Activated CD8-positive, alpha-beta memory T cell treated with anti-CD3 and anti-CD28 coated beads for 36 hours (primary cell): ENCODE measurements at regions not wholly inside any gene's neighbourhood (a gene's known extent, or its start where the extent isn't known, plus 50 kb on each side); places are given as distances from the start of the nearest gene placed in this dataset.
"Not testable (repeated sequence)": the region's sequence is repeated elsewhere in the genome, so short reads cannot be mapped to it uniquely, and the experiment has no call there.

Experiments
- CTCF ChIA-PET: fragments of 350-600 bp; sonication (Branson Sonifier 250); formaldehyde crosslinking; loops from one replicate; lab custom pipeline; 2021; ENCODE audit warnings: antibody characterized with exemption; lab: Charles Lee
- POLR2A ChIA-PET: fragments of 350-600 bp; sonication (Branson Sonifier 250); formaldehyde crosslinking; loops from one replicate; lab custom pipeline; 2021; ENCODE audit warnings: antibody characterized with exemption; lab: Charles Lee

DNA sequence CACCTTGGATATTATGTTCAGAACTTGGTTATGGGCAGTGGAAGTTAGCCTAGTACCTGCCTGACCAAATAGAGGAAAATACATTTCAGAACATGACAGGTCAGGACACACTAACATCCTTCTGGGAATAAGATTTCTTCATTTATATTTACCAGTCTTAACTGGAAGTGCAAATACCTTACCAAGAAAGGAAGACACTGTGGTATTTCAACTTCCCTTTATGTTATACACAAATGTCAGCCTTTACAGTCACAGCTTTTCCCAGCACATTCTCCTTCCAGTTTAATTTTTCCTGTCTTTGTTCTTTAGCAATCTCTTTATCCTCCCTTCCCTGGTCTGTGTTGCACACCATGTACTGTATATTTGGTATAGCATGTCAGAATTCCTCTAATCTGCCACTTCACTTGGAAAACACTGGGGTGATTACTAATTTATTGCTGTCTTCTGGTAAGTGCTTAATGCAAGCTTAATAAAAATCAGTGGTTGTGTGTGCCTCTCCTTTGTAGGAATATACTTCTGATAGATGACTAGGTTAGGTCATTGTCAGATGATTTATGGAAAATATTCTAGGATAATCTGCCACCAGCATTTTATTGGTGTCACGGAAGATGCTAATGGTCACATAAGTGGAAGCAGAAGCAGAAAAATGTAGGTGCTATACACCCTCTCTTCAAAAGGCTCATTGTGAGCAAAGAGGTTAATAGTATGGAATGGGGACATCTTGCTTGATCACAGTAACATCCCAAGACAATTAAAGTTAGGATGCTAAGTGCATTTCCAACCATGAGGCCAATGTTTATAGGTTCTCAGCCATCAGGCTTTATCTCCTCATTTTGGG is 124.3 kb upstream of the STARD13 start:
- CTCF ChIA-PET = no interaction called here
- POLR2A ChIA-PET = no interaction called here

DNA sequence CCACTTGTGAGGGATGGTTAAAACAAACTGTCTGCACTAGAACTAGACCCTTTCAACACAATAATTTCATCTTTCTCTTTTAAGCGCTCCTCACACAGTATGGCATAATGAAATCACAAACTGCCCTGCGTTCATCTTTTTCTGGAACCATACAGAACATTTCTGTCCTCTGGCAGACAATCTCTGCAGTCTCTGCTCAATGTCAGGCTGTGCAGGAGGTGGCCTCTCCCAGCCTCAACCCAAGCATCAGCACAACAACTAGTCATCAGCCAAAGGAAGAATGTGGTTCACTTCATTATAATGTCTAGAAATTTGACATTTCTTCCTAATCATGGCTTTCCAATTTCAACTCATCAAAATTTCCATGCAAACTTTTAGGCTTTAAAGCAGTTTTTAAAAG is 125.1 kb upstream of the STARD13 start:
- POLR2A ChIA-PET = no interaction called here
- CTCF ChIA-PET = no interaction called here

DNA sequence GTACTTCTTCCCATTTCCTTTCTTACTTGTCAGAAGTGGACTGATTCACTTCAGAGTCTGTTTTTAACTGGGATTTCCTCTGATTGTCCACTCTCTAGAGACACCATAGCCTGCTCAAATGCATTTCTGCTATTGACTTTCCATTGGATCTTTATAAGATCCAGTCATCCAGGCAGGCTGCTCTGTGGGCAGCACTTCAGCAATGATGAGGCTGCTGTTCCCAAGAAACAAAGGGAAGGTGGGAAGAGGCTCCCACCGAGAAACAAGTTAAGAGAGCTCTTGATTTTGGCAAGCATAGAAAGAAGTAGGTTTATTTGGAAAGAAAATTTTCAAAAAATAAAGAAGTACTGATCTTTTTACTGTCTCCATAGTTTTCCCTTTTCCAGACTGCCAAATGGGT is 125.8 kb upstream of the STARD13 start:
- ChIA-PET CTCF (no interaction called here), POLR2A (no interaction called here)

DNA sequence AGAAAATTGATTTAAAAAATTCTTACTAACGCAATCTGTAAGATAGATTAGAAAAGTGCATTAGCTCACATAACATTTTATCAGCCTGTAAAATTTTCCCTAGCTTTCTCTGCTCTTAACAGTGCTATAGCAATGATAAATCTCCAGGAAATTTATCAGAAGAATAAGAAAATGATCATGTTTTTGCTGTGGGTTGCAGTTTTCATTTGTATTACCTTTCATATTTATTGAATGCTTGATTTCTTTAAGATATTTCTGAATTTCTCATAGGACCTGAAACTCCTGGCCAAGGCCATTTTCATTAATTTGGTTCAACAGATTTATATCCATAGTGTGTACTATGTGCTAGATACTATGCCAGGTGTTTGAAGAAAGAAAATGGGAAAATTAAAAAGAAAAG is 130.3 kb upstream of the STARD13 start:
- POLR2A ChIA-PET = no interaction called here
- CTCF ChIA-PET = no interaction called here

DNA sequence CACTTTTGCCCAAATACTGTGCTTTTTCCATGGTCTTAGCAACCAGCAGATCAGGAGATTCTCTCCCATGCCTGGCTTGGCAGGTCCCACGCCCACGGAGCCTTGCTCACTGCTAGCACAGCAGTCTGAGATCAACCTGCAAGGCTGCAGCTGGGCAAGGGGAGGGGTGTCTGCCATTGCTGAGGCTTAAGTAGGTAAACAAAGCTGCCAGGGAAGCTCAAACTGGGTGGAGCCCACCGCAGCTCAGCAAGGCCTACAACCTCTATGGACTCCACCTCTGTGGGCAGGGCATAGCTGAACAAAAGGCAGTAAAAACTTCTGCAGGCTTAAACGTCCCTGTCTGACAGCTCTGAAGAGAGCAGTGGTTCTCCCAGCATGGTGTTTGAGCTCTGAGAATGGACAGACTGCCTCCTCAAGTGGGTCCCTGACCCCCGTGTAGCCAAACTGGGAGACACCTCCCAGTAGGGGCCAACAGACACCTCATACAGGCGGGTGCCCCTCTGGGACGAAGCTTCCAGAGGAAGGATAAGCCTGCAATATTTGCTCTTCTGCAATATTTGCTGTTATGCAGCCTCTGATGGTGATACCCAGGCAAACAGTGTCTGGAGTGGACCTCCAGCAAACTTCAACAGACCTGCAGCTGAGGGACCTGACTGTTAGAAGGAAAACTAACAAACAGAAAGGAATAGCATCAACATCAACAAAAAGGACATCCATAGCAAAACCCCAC is 132.8 kb upstream of the STARD13 start:
- CTCF ChIA-PET = not testable (repeated sequence)

DNA sequence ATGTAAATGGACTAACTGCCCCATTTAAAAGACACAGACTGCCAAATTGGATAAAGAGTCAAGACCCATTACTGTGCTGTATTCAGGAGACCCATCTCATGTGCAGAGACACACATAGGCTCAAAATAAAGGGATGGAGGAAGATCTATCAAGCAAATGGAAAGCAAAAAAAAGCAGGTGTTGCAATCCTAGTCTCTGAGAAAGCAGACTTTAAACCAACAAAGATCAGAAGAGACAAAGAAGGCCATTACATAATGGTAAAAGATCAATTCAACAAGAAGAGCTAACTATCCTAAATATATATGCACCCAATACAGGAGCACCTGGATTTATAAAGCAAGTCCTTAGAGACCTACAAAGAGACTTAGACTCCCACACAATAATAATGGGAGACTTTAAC is 134.6 kb upstream of the STARD13 start:
- POLR2A ChIA-PET, CTCF ChIA-PET: not testable (repeated sequence)

More for the DNA sequence above, 132.8 kb upstream of the STARD13 start:
- POLR2A ChIA-PET = not testable (repeated sequence)

DNA sequence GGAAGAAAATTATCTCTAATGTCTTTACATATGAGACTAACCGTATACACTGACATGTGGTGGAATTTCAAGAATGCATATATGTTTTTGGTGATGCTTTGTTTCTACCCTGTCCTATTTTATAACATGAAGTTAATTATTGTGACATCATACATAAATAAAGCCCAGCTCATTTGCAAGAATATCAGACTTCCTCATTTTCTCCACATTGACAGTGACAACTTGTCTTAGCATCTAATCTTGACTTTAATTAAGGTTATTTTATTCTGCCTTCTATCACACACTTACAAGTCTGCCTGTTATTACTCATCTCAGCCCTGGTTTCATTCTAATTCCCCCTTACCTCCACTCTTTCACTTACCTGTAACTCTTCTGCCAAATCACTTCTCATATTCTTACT is 140.6 kb upstream of the STARD13 start:
- ChIA-PET POLR2A (no interaction called here), CTCF (no interaction called here)

DNA sequence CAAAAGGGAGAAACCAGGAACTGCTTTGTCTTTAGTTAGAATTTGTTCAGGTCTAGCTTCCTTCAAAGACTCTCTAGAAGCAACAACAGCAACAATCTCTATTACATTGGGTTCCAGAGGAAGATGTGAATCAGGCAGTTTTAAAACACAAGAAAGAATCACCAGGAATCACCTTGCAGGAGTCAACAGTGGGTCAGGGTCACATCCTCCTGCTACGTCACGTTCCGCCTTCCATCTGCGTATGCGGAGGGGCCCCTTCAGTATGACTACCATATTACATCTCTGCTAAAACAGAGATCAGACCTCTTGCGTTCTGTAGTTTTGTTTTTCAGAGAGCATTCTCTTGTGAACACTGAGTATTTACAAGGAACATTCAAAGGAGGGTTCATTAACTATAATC is 147.8 kb upstream of the STARD13 start:
- ChIA-PET CTCF (no interaction called here), POLR2A (no interaction called here)

DNA sequence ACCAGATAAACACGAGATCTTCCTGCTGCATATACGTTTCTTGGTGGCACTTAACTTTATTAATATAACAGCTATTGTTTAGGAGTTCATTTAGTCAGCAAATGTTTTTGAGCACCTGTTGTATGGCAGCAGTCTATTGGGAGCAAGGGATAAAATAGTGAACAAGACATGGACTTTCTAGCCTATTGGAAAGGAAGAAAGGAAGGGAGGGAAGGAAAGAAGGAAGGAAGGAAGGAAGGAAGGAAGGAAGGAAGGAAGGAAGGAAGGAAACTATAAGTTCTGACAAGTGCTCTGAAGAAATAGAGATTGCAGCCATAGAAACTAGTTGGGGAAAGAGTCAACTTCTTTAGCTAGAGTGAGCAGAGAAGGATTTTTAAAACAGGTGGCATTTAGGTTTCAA is 149.1 kb upstream of the STARD13 start:
- CTCF ChIA-PET = no interaction called here
- POLR2A ChIA-PET = no interaction called here

DNA sequence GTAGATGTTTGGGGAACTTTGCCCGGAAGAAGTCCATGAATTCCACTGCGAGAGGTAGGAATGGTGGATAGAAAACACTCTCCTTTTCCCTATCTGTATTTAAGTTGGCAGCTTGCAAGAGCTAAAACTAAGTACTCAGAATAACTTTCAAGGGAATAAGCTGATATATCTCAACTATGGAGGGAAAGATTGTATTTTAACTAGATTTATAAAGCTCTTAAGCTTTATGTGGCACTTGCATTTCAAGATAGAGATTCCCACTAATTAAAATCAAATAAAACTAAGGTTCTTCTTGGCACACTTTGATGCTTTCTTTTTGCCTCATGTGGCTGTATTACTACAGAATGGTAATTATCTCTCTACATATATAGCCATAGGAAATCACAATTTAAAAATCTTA is 149.7 kb upstream of the STARD13 start:
- CTCF ChIA-PET = no interaction called here
- POLR2A ChIA-PET = no interaction called here

DNA sequence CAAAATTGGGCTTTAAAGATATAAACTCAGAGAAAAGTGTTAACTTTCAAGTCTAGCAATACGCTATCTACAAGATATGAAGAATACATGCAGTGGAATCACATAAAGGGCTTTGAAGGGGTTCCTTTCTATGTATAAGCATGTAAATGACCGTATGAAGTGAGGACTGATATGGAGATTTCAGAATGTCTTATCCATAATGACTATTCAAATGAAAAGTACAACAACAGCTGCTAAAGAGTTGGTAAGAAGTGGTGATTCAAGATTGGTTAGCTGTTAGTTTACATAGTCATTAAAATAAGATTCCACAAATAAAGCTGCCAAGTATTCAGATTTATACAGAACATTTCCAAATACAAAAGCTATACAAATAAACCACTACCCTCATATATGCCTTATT is 153.4 kb upstream of the STARD13 start:
- ChIA-PET CTCF (no interaction called here), POLR2A (no interaction called here)

DNA sequence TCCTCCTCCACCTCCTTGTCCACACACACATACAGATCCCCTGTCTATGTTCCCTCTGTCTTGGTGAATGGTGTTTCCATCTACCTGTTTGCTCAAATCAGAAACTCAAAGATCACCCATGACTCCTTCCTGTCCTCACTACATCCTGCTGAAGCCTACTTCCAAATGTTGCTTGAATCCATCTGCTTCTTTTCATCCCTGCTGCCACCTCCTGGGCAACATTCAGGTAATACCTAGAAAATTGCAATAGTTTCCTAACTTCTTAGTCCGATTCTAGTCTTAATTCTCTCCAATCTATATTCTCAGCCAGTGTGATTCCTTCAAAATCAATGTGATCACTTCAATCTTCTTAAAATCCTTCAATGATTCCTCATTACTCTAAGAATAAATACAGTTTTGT is 155.5 kb upstream of the STARD13 start:
- ChIA-PET POLR2A (no interaction called here), CTCF (no interaction called here)

DNA sequence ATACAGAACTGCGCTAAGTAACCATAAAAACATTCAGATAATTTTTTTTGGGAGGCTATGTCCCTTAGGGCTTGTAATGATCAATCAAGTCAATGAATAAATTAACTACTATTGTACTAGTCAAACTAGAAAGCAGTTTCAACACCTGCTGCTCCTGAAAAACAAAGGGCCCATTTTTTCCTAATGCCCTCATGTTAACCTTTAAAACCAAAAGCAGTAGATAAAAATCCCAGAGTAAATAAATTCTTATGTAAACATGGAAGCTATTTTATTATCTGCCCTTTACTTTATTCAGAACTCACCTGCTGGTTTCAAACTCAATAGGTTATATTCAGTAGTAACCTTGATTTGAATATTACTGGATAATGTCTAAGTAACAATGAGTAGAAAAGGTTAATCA is 159.5 kb upstream of the STARD13 start:
- ChIA-PET POLR2A (no interaction called here), CTCF (no interaction called here)

DNA sequence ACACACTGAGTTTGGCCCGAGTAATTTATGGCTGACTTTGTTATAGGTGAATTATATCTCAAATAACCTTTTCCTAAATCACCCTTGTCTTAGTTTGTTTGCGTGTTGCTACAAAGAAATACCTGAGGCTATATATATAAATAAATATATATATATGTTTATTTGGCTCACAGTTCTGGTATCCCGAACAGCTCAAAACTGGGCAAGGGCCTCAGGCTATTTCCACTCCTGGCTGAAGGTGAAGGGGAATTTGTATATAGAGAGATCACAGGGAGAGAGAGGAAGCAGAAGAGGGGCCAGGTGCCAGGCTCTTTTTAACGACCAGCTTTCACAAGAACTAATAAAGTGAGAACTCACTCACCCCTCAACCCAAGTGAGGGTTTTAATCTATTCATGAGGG is 159.9 kb upstream of the STARD13 start:
- ChIA-PET POLR2A (no interaction called here), CTCF (no interaction called here)

DNA sequence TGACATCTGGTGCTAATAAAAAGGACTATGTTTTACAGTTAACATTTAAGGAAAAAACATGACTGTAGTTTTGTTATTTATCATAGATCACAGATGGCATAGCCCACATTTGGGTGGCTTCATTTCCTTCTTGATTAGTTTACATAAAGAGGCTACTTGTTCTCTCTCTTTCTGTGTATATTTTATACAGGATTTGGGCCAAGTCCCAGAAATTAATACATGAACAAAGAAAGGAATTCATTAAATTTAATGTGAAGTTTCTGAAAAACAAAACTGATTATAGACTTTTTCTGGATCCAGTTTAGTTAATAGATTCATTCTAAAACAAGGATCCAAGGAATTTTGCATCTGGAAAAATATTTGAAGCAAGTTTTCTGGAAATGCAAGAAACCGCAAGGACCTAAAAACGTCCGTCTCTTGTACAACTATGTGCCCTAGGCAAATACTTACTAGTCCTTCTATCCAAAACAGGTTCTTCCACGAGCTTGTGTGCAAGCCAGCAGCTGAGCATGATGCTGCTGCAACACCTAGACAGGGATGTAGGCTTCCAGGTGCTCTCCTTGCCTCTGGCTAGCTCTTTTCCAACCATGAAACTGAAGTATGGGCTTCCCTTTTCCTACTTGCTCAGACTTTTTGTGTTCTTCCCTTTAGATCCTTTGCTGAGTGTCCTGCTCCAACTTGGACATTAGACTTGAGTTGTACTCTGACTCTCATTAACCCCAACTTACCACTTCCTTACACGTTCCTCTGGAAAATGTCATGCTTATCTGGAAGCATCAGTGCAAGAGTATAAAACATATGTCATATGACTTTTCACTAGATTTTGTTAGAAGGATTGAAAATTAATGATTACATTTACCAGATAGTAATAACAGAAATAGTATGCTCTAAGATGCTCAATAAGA is 161.5 kb upstream of the STARD13 start:
- CTCF ChIA-PET = no interaction called here
- POLR2A ChIA-PET = no interaction called here

DNA sequence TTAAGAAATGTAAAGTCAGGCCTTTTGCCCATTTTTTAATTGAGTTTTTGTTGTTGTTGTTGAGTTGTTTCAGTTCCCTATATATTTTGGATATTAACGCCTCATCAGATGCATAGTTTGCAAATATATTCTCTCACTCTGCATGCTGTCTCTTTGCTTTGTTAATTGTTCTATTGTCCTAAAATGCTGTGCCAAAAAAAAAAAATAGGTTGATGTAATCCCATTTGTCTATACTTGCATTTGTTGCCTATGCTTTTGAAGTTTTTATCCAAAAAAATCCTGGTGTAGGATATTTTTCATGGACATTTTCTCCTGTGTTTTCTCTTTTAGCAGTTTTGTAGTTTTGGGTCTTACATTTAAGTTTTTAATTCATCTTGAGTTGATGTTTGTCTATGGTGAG is 163.3 kb upstream of the STARD13 start:
- CTCF ChIA-PET = no interaction called here
- POLR2A ChIA-PET = no interaction called here

DNA sequence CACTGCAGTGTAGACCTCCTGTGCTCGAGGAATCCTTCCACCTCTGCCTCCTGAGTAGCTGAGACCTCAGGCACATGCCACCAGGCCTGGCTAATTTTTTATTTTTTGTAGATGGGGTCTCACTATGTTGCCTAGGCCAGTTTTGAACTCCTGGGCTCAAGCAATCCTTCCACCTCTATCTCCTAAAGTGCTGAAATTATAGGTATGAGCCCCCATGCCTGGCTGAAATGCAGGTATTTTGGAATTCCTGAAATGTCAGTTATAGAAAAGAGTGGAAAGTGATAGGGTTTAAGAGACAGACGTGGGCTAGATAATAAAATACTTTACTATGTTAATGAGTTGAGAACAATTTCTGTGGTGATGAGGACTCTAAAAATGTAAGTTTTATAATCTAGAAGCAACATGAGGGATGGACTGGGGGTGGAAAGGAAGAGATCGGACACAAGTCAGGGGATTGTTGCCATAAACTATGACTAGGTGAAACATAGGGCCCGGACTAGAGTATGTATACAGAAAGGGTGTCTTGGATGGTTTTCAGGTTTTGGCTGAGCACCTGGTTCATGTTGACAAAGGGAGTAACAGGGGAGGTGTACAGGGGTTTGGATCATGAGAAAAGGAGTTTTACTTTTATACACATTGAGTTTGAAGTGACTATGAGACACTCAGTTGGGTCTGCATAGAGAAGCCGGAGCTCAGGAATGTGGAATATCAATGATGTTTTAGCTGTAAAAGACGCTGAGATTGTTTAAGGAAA is 165.6 kb upstream of the STARD13 start:
- ChIA-PET CTCF (no interaction called here), POLR2A (no interaction called here)

DNA sequence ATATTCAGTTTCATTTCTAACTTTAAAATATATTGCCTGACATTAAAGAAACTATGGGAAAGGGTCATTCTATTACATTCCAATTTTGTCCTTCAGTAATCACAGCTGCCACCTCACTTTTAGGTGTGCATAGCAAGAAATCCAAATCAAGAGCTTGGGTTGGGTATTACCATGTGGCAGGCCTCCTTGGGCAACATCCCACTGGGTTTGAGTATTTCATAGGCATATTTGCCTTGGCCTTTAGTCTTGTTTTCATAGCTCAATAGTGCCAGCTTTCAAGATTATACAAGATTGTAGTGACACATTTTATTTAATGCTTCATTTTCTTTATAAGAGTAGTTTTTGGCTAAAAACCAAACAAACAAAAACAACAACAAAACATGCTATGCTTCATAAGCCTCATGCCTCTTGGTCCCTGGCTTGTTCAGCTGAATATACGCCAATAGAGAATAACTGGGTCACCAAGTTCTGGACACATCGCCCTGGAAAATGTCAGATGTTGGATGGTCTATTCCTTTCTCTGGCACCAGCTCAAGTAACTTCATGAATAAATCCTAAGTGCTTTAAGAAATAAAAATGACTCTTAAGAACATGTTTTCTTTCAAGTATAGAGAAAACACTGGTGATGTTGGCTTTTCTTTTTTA is 167.4 kb upstream of the STARD13 start:
- POLR2A ChIA-PET = no interaction called here
- CTCF ChIA-PET = no interaction called here

DNA sequence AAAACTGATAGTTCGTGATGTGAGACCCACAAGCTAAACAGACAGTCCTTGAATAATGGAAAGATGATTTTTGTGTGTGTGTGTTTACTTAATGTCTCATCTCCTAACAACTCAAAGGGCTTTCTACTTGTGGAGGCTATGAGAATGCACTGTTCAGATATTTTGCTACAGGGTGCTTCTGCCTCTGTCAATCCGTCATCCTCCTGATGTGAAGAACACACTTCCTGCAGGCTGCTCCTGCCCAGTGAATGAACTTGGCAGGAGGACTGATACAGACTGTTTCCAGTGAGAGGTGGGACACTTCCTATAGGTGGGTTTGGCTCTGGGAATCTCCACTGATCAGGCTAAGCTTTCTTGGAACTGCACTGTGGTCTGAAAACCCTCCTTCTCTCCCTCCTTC is 168.4 kb upstream of the STARD13 start:
- CTCF ChIA-PET = no interaction called here
- POLR2A ChIA-PET = no interaction called here
